Brain microvascular endothelial cell (primary cell): ENCODE measurements at regions not wholly inside any gene's neighbourhood (a gene's known extent, or its start where the extent isn't known, plus 50 kb on each side); places are given as distances from the start of the nearest gene placed in this dataset.

Source experiments
- DNase-seq: peaks from one replicate; pipeline ENCODE4 v3.0.0-alpha.2; 2020
- H3K27ac ChIP-seq: fragments of 250-450 bp; sonication (Bioruptor Pico); 2 replicates; pipeline ENCODE4 v1.5.1; 2020; ENCODE audit warnings: mild to moderate bottlenecking, moderate library complexity
- H3K27me3 ChIP-seq: fragments of 250-450 bp; sonication (Bioruptor Pico); replicated peaks from 2 replicates; pipeline ENCODE4 v1.5.1; 2020; ENCODE audit warnings: mild to moderate bottlenecking
- H3K36me3 ChIP-seq: fragments of 250-450 bp; sonication (Bioruptor Pico); replicated peaks from 2 replicates; pipeline ENCODE4 v1.5.1; 2020; ENCODE audit warnings: mild to moderate bottlenecking
- H3K4me3 ChIP-seq: 2 replicates; pipeline ENCODE4 v1.5.1; 2011; ENCODE audit warnings: low read depth, mild to moderate bottlenecking, control low read depth, low read length, moderate library complexity
- CTCF ChIP-seq: IDR thresholded peaks from 2 replicates; pipeline ENCODE4 v1.5.1; 2011; ENCODE audit warnings: low read depth, mild to moderate bottlenecking, moderate library complexity, low read length, control low read depth, inconsistent platforms; ENCODE audit errors: missing control alignments
- in situ Hi-C: cut with HindIII; loops from 2 replicates; pipeline ENCODE4 v1.10.0; 2017; ENCODE audit warnings: low sequenced_read_pairs, low pct_ligation_motif_present

GRCh38 chr11:134761386-134761785 is 349.3 kb upstream of the B3GAT1 start:
- DNase-seq = no peak
- in situ Hi-C loops = no loop called here
- no peak for TF ChIP-seq CTCF

GRCh38 chr11:134760957-134761356 is 348.9 kb upstream of the B3GAT1 start:
- in situ Hi-C loops = no loop called here
- H3K4me3 ChIP-seq = no peak overlapping the region
- H3K36me3 ChIP-seq = no peaks in the 10 kb centered on the region
- DNase-seq = no peak
- TF ChIP-seq CTCF = no peak
- no peak overlapping the region for H3K27ac ChIP-seq
- no peaks in the 10 kb centered on the region for H3K27me3 ChIP-seq

More at GRCh38 chr11:134761386-134761785, 349.3 kb upstream of the B3GAT1 start:
- H3K27ac ChIP-seq = no peak overlapping the region
- no peaks in the 10 kb centered on the region for H3K27me3 ChIP-seq
- no peaks in the 10 kb centered on the region for H3K36me3 ChIP-seq
- H3K4me3 ChIP-seq = no peak overlapping the region

GRCh38 chr11:134760299-134760698 is 348.3 kb upstream of the B3GAT1 start:
- H3K36me3 ChIP-seq = no peaks in the 10 kb centered on the region

GRCh38 chr11:134759855-134760254 is 347.8 kb upstream of the B3GAT1 start:
- Histone ChIP-seq H3K4me3 (no peak overlapping the region), H3K27me3 (no peaks in the 10 kb centered on the region), H3K27ac (no peak overlapping the region), H3K36me3 (no peaks in the 10 kb centered on the region)
- in situ Hi-C loops = no loop called here
- no peak for TF ChIP-seq CTCF
- DNase-seq = no peak

More at GRCh38 chr11:134760299-134760698, 348.3 kb upstream of the B3GAT1 start:
- in situ Hi-C loops = no loop called here
- Histone ChIP-seq H3K27ac (no peak overlapping the region), H3K4me3 (no peak overlapping the region), H3K27me3 (no peaks in the 10 kb centered on the region)
- TF ChIP-seq CTCF = no peak
- DNase-seq = no peak

- H3K36me3 ChIP-seq = no peaks in the 10 kb centered on the region
- no peak overlapping the region for H3K4me3 ChIP-seq
- no peak overlapping the region for H3K27ac ChIP-seq
- DNase-seq = no peak
- no peaks in the 10 kb centered on the region for H3K27me3 ChIP-seq
- TF ChIP-seq CTCF = no peak
- in situ Hi-C loops = no loop called here
Observed at GRCh38 chr11:134759274-134759673, 347.2 kb upstream of the B3GAT1 start.

- H3K27me3 ChIP-seq = no peaks in the 10 kb centered on the region
- no peak for TF ChIP-seq CTCF
- H3K27ac ChIP-seq = no peak overlapping the region
- H3K4me3 ChIP-seq = no peak overlapping the region
- in situ Hi-C loops = no loop called here
- no peak for DNase-seq
- H3K36me3 ChIP-seq = no peaks in the 10 kb centered on the region
Observed at GRCh38 chr11:134758342-134758931, 346.4 kb upstream of the B3GAT1 start.
